HEK293 (cell line): ENCODE measurements at regions not wholly inside any gene's neighbourhood (a gene's known extent, or its start where the extent isn't known, plus 50 kb on each side); places are given as distances from the start of the nearest gene placed in this dataset.

Source experiments
- CTCF ChIA-PET: fragments of 350-600 bp; formaldehyde crosslinking; extraction: SDS; loops from one replicate; lab custom pipeline; 2021; ENCODE audit warnings: antibody characterized with exemption; lab: Yijun Ruan, JAX
- POLR2A ChIA-PET: fragments of 300-600 bp; formaldehyde crosslinking; extraction: SDS; loops from one replicate; lab custom pipeline; 2020; ENCODE audit warnings: antibody characterized with exemption, inconsistent platforms; lab: Yijun Ruan, JAX
- H3K27ac ChIP-seq: fragments of 200-500 bp; sonication (Bioruptor generic); 2 replicates; pipeline ENCODE4 v1.5.1; 2014; ENCODE audit warnings: low read depth, low read length, control low read depth, inconsistent platforms; ENCODE audit errors: extremely low read depth
- H3K36me3 ChIP-seq, 2 experiments: fragments of 200-500 bp in 1 of 2; sonication (Bioruptor generic) in 1 of 2; 1 replicate in 1 of 2; 2 replicates in 1 of 2; pipeline ENCODE4 v1.5.1; 2014 to 2017; ENCODE audit warnings: inconsistent platforms in 2 of 2, low read length in 2 of 2; ENCODE audit not compliant: control insufficient read depth in 2 of 2, insufficient read depth in 1 of 2
- H3K4me1 ChIP-seq: fragments of 200-500 bp; sonication (Bioruptor generic); 2 replicates; pipeline ENCODE4 v1.5.1; 2014; ENCODE audit warnings: mild to moderate bottlenecking, low read length, inconsistent platforms; ENCODE audit not compliant: control insufficient read depth, insufficient read depth
- H3K4me3 ChIP-seq: 2 replicates; pipeline ENCODE4 v1.5.1; 2011; ENCODE audit warnings: low read depth, mild to moderate bottlenecking, control low read depth, low read length, moderate library complexity
- H3K9me3 ChIP-seq: fragments of 200-500 bp; sonication (Bioruptor generic); 2 replicates; pipeline ENCODE4 v1.5.1; 2014; ENCODE audit warnings: low read depth, low read length, inconsistent platforms; ENCODE audit not compliant: control insufficient read depth, insufficient read depth
- KLF7 ChIP-seq: fragments of 450-650 bp; formaldehyde crosslinking; IDR thresholded peaks from 2 replicates; pipeline ENCODE4 v1.5.1; 2016; ENCODE audit warnings: missing biosample characterization, missing genetic modification characterization, borderline replicate concordance
- KLF8 ChIP-seq: fragments of 450-650 bp; formaldehyde crosslinking; IDR thresholded peaks from 2 replicates; pipeline ENCODE4 v1.5.1; 2016; ENCODE audit warnings: missing biosample characterization, missing genetic modification characterization
- ZFP41 ChIP-seq: fragments of 450-650 bp; formaldehyde crosslinking; IDR thresholded peaks from 2 replicates; pipeline ENCODE4 v1.5.1; 2016; ENCODE audit warnings: missing biosample characterization, missing genetic modification characterization, borderline replicate concordance
- ZNF155 ChIP-seq: fragments of 450-650 bp; formaldehyde crosslinking; IDR thresholded peaks from 2 replicates; pipeline ENCODE4 v1.5.1; 2016; ENCODE audit warnings: missing biosample characterization, missing genetic modification characterization
- ZNF23 ChIP-seq: fragments of 450-650 bp; formaldehyde crosslinking; IDR thresholded peaks from 2 replicates; pipeline ENCODE4 v1.5.1; 2016; ENCODE audit warnings: missing biosample characterization, missing genetic modification characterization, borderline replicate concordance
- ZNF239 ChIP-seq: fragments of 450-650 bp; formaldehyde crosslinking; IDR thresholded peaks from 2 replicates; pipeline ENCODE4 v1.5.1; 2016; ENCODE audit warnings: missing biosample characterization, missing genetic modification characterization
- ZNF24 ChIP-seq: fragments of 450-650 bp; formaldehyde crosslinking; IDR thresholded peaks from 2 replicates; pipeline ENCODE4 v1.5.1; 2016; ENCODE audit warnings: missing biosample characterization, missing genetic modification characterization
- ZNF404 ChIP-seq: fragments of 450-650 bp; formaldehyde crosslinking; IDR thresholded peaks from 2 replicates; pipeline ENCODE4 v1.5.1; 2017; ENCODE audit warnings: missing biosample characterization, missing genetic modification characterization
- ZNF514 ChIP-seq: fragments of 450-650 bp; formaldehyde crosslinking; IDR thresholded peaks from 2 replicates; pipeline ENCODE4 v1.5.1; 2016; ENCODE audit warnings: missing biosample characterization, missing genetic modification characterization
- ZNF544 ChIP-seq: fragments of 450-650 bp; formaldehyde crosslinking; IDR thresholded peaks from 2 replicates; pipeline ENCODE4 v1.5.0; 2017; ENCODE audit warnings: missing biosample characterization, missing genetic modification characterization
- ZNF549 ChIP-seq: fragments of 450-650 bp; IDR thresholded peaks from 2 replicates; pipeline ENCODE4 v1.5.1; 2018; ENCODE audit warnings: missing biosample characterization, missing genetic modification characterization, mild to moderate bottlenecking, inconsistent platforms, moderate library complexity
- ZNF596 ChIP-seq: fragments of 450-650 bp; IDR thresholded peaks from 2 replicates; pipeline ENCODE4 v1.5.0; 2018; ENCODE audit warnings: missing biosample characterization, mild to moderate bottlenecking, missing genetic modification characterization, moderate library complexity
- ZNF664 ChIP-seq: fragments of 450-650 bp; formaldehyde crosslinking; IDR thresholded peaks from 2 replicates; pipeline ENCODE4 v1.5.1; 2016; ENCODE audit warnings: missing biosample characterization, missing genetic modification characterization
- TF ChIP-seq, protein P1 (sequence below): fragments of 450-650 bp; formaldehyde crosslinking; IDR thresholded peaks from 2 replicates; pipeline ENCODE4 v1.5.1; 2016; ENCODE audit warnings: missing biosample characterization, missing genetic modification characterization
- TF ChIP-seq, protein P2 (sequence below): fragments of 450-650 bp; formaldehyde crosslinking; IDR thresholded peaks from 2 replicates; pipeline ENCODE4 v1.5.1; 2016; ENCODE audit warnings: missing biosample characterization, missing genetic modification characterization, borderline replicate concordance
- TF ChIP-seq, protein P3 (sequence below): fragments of 450-650 bp; formaldehyde crosslinking; IDR thresholded peaks from 2 replicates; pipeline ENCODE4 v1.5.1; 2016; ENCODE audit warnings: missing biosample characterization, missing genetic modification characterization
- TF ChIP-seq, protein P4 (sequence below): fragments of 450-650 bp; formaldehyde crosslinking; IDR thresholded peaks from 2 replicates; pipeline ENCODE4 v1.5.1; 2016; ENCODE audit warnings: missing biosample characterization, missing genetic modification characterization
- TF ChIP-seq, protein P5 (sequence below): fragments of 450-650 bp; formaldehyde crosslinking; IDR thresholded peaks from 2 replicates; pipeline ENCODE4 v1.5.1; 2016; ENCODE audit warnings: missing biosample characterization, missing genetic modification characterization
- TF ChIP-seq, protein P6 (sequence below): fragments of 450-650 bp; formaldehyde crosslinking; IDR thresholded peaks from 2 replicates; pipeline ENCODE4 v1.5.1; 2016; ENCODE audit warnings: missing biosample characterization, missing genetic modification characterization
- TF ChIP-seq, protein P7 (sequence below): fragments of 450-650 bp; formaldehyde crosslinking; IDR thresholded peaks from 2 replicates; pipeline ENCODE4 v1.5.0; 2017; ENCODE audit warnings: missing biosample characterization, missing genetic modification characterization, borderline replicate concordance

DNA sequence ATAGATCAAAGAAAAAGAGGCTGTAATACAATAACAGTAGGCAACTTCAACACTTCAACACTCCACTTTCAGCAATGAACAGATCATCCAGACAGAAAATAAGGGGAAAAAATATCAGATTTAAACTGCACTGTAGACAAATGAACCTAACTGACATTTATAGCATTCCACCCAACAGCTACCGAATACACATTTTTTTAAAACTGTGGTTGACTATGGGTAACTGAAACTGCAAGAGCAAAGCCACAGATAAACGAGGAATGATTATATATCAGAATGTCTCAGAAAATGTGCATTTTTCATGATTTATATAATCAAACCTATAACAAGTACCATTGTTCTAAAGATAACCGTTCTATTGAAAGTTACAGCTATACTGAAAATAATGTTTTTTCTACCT lies 514.9 kb upstream of the DPPA4 start (continued):
- TF ChIP-seq ZFP41 = no peak

DNA sequence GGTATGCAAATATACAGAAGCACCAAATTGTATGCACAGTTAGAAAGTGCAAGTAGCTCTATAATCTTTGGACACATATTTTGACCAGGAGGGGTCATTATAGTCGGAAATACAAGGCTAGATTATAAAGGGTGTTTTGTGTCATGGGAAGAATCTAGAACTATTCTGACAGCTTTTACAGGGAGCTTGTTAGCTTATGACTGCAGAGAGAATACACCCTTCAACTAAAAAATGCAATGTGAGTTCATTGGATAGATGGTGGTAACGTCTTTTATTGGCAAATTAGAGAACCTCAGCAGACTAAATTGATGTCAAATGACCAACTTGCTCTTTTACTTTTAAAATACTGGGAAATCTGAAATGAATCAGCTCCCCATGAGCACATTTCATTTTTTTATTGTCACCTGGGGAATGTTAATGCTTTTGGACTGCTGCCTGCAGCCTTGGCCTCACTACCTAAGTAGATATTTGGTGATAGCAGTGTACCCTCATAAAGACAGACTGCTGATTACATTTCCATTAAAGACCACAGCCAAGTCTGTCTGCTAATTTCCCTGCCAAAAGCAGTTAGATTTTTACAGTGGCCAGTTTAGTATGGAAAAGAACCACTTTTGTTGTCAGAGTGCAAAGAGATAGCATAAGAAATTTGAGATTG lies 515.9 kb upstream of the DPPA4 start:
- TF ChIP-seq ZNF596 (no peak), KLF7 (no peak), ZNF24 (no peak), ZNF239 (tag by site-specific recombination) (no peak), ZNF549 (tag by site-specific recombination) (no peak), ZNF514 (tag by site-specific recombination) (no peak), ZNF664 (tag by site-specific recombination) (no peak), ZNF404 (tag by site-specific recombination) (no peak), KLF8 (tag by site-specific recombination) (no peak), ZNF155 (tag by site-specific recombination) (no peak), ZFP41 (no peak), ZNF544 (no peak), ZNF23 (tag by site-specific recombination) (no peak)
- TF ChIP-seq, protein P1, sequence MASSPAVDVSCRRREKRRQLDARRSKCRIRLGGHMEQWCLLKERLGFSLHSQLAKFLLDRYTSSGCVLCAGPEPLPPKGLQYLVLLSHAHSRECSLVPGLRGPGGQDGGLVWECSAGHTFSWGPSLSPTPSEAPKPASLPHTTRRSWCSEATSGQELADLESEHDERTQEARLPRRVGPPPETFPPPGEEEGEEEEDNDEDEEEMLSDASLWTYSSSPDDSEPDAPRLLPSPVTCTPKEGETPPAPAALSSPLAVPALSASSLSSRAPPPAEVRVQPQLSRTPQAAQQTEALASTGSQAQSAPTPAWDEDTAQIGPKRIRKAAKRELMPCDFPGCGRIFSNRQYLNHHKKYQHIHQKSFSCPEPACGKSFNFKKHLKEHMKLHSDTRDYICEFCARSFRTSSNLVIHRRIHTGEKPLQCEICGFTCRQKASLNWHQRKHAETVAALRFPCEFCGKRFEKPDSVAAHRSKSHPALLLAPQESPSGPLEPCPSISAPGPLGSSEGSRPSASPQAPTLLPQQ (tag by site-specific recombination) = no peak
- TF ChIP-seq, protein P2, sequence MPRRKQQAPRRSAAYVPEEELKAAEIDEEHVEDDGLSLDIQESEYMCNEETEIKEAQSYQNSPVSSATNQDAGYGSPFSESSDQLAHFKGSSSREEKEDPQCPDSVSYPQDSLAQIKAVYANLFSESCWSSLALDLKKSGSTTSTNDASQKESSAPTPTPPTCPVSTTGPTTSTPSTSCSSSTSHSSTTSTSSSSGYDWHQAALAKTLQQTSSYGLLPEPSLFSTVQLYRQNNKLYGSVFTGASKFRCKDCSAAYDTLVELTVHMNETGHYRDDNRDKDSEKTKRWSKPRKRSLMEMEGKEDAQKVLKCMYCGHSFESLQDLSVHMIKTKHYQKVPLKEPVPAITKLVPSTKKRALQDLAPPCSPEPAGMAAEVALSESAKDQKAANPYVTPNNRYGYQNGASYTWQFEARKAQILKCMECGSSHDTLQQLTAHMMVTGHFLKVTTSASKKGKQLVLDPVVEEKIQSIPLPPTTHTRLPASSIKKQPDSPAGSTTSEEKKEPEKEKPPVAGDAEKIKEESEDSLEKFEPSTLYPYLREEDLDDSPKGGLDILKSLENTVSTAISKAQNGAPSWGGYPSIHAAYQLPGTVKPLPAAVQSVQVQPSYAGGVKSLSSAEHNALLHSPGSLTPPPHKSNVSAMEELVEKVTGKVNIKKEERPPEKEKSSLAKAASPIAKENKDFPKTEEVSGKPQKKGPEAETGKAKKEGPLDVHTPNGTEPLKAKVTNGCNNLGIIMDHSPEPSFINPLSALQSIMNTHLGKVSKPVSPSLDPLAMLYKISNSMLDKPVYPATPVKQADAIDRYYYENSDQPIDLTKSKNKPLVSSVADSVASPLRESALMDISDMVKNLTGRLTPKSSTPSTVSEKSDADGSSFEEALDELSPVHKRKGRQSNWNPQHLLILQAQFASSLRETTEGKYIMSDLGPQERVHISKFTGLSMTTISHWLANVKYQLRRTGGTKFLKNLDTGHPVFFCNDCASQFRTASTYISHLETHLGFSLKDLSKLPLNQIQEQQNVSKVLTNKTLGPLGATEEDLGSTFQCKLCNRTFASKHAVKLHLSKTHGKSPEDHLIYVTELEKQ (tag by site-specific recombination) = no peak
- TF ChIP-seq, protein P3, sequence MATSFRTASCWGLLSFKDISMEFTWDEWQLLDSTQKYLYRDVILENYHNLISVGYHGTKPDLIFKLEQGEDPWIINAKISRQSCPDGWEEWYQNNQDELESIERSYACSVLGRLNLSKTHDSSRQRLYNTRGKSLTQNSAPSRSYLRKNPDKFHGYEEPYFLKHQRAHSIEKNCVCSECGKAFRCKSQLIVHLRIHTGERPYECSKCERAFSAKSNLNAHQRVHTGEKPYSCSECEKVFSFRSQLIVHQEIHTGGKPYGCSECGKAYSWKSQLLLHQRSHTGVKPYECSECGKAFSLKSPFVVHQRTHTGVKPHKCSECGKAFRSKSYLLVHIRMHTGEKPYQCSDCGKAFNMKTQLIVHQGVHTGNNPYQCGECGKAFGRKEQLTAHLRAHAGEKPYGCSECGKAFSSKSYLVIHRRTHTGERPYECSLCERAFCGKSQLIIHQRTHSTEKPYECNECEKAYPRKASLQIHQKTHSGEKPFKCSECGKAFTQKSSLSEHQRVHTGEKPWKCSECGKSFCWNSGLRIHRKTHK = no peak
- TF ChIP-seq, protein P4, sequence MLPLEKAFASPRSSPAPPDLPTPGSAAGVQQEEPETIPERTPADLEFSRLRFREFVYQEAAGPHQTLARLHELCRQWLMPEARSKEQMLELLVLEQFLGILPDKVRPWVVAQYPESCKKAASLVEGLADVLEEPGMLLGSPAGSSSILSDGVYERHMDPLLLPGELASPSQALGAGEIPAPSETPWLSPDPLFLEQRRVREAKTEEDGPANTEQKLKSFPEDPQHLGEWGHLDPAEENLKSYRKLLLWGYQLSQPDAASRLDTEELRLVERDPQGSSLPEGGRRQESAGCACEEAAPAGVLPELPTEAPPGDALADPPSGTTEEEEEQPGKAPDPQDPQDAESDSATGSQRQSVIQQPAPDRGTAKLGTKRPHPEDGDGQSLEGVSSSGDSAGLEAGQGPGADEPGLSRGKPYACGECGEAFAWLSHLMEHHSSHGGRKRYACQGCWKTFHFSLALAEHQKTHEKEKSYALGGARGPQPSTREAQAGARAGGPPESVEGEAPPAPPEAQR (tag by site-specific recombination) = no peak
- TF ChIP-seq, protein P5, sequence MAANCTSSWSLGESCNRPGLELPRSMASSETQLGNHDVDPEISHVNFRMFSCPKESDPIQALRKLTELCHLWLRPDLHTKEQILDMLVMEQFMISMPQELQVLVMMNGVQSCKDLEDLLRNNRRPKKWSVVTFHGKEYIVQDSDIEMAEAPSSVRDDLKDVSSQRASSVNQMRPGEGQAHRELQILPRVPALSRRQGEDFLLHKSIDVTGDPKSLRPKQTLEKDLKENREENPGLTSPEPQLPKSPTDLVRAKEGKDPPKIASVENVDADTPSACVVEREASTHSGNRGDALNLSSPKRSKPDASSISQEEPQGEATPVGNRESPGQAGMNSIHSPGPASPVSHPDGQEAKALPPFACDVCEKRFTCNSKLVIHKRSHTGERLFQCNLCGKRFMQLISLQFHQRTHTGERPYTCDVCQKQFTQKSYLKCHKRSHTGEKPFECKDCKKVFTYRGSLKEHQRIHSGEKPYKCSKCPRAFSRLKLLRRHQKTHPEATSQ (tag by site-specific recombination) = no peak
- TF ChIP-seq, protein P6, sequence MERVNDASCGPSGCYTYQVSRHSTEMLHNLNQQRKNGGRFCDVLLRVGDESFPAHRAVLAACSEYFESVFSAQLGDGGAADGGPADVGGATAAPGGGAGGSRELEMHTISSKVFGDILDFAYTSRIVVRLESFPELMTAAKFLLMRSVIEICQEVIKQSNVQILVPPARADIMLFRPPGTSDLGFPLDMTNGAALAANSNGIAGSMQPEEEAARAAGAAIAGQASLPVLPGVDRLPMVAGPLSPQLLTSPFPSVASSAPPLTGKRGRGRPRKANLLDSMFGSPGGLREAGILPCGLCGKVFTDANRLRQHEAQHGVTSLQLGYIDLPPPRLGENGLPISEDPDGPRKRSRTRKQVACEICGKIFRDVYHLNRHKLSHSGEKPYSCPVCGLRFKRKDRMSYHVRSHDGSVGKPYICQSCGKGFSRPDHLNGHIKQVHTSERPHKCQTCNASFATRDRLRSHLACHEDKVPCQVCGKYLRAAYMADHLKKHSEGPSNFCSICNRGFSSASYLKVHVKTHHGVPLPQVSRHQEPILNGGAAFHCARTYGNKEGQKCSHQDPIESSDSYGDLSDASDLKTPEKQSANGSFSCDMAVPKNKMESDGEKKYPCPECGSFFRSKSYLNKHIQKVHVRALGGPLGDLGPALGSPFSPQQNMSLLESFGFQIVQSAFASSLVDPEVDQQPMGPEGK (tag by site-specific recombination) = no peak
- TF ChIP-seq, protein P7, sequence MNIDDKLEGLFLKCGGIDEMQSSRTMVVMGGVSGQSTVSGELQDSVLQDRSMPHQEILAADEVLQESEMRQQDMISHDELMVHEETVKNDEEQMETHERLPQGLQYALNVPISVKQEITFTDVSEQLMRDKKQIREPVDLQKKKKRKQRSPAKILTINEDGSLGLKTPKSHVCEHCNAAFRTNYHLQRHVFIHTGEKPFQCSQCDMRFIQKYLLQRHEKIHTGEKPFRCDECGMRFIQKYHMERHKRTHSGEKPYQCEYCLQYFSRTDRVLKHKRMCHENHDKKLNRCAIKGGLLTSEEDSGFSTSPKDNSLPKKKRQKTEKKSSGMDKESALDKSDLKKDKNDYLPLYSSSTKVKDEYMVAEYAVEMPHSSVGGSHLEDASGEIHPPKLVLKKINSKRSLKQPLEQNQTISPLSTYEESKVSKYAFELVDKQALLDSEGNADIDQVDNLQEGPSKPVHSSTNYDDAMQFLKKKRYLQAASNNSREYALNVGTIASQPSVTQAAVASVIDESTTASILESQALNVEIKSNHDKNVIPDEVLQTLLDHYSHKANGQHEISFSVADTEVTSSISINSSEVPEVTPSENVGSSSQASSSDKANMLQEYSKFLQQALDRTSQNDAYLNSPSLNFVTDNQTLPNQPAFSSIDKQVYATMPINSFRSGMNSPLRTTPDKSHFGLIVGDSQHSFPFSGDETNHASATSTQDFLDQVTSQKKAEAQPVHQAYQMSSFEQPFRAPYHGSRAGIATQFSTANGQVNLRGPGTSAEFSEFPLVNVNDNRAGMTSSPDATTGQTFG (tag by site-specific recombination) = no peak
- CTCF ChIA-PET = interaction anchor here (0.6 kb wide), 1 partner anchor 22 kb away, joined by 4 read pairs; no protein-coding TSS in a partner anchor
- Histone ChIP-seq H3K4me1 (no peaks in the 10 kb centered on the region), H3K9me3 (no peaks in the 10 kb centered on the region), H3K4me3 (no peak overlapping the region), H3K27ac (no peak overlapping the region), H3K36me3 (no peaks in the 10 kb centered on the region)
- POLR2A ChIA-PET = no interaction called here
